ENCODE measurements at regions not wholly inside any gene's neighbourhood (a gene's known extent, or its start where the extent isn't known, plus 50 kb on each side); places are given as distances from the start of the nearest gene placed in this dataset.

- TF ChIP-seq, protein P1, sequence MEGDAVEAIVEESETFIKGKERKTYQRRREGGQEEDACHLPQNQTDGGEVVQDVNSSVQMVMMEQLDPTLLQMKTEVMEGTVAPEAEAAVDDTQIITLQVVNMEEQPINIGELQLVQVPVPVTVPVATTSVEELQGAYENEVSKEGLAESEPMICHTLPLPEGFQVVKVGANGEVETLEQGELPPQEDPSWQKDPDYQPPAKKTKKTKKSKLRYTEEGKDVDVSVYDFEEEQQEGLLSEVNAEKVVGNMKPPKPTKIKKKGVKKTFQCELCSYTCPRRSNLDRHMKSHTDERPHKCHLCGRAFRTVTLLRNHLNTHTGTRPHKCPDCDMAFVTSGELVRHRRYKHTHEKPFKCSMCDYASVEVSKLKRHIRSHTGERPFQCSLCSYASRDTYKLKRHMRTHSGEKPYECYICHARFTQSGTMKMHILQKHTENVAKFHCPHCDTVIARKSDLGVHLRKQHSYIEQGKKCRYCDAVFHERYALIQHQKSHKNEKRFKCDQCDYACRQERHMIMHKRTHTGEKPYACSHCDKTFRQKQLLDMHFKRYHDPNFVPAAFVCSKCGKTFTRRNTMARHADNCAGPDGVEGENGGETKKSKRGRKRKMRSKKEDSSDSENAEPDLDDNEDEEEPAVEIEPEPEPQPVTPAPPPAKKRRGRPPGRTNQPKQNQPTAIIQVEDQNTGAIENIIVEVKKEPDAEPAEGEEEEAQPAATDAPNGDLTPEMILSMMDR (IDR thresholded peaks at IDR 0.05) = no peak
- TF ChIP-seq POLR2AphosphoS5 (IDR thresholded peaks at IDR 0.05) = no peak
- TF ChIP-seq POLR2A (IDR thresholded peaks at IDR 0.05) = no peak
Measured at GRCh38 chr14:94933486-94933885, 163.6 kb upstream of the GSC start.
